ENCODE measurements at regions not wholly inside any gene's neighbourhood (a gene's known extent, or its start where the extent isn't known, plus 50 kb on each side); places are given as distances from the start of the nearest gene placed in this dataset.
A peak's percentile ranks its signal among the peaks of the same experiment; 100 is the strongest.
"Not testable (repeated sequence)": the region's sequence is repeated elsewhere in the genome, so short reads cannot be mapped to it uniquely, and the experiment has no call there.

GRCh38 chr2:91422102-91422501 lies 2730.6 kb downstream of the RPIA start:
- ATAC-seq (ENCODE audit: poor library complexity); DNase-seq; intact Hi-C loops (cut with DNase I): not testable (repeated sequence)

GRCh38 chr2:91427148-91427547 lies 2735.7 kb downstream of the RPIA start:
- intact Hi-C loops (cut with DNase I); ATAC-seq (ENCODE audit: poor library complexity): not testable (repeated sequence)
- peak; percentile 12 for DNase-seq

GRCh38 chr2:91441932-91442245 lies 2750.4 kb downstream of the RPIA start:
- DNase-seq; ATAC-seq (ENCODE audit: poor library complexity); intact Hi-C loops (cut with DNase I): not testable (repeated sequence)

- DNase-seq (peak; percentile 43), ATAC-seq (ENCODE audit: poor library complexity) (no peak)
- intact Hi-C loops (cut with DNase I) = no loop called here
These were observed 2750.9 kb downstream of the RPIA start for GRCh38 chr2:91442246-91442905.

GRCh38 chr2:91442906-91443729 lies 2751.6 kb downstream of the RPIA start:
- intact Hi-C loops (cut with DNase I) = not testable (repeated sequence)
- peak; percentile 35 for DNase-seq
- peak; percentile 41 for ATAC-seq (ENCODE audit: poor library complexity)

- intact Hi-C loops (cut with DNase I); ATAC-seq (ENCODE audit: poor library complexity): not testable (repeated sequence)
- DNase-seq = peak; percentile 40
These were observed 2752.2 kb downstream of the RPIA start for GRCh38 chr2:91443730-91444115.

GRCh38 chr2:91445705-91446104 lies 2754.2 kb downstream of the RPIA start:
- DNase-seq; intact Hi-C loops (cut with DNase I); ATAC-seq (ENCODE audit: poor library complexity): not testable (repeated sequence)

GRCh38 chr2:91446489-91446888 lies 2755.0 kb downstream of the RPIA start:
- DNase-seq; intact Hi-C loops (cut with DNase I); ATAC-seq (ENCODE audit: poor library complexity): not testable (repeated sequence)

GRCh38 chr2:91446915-91447314 lies 2755.4 kb downstream of the RPIA start:
- intact Hi-C loops (cut with DNase I) = not testable (repeated sequence)
- peak; percentile 15 for DNase-seq

GRCh38 chr2:91447508-91447907 lies 2756.0 kb downstream of the RPIA start:
- peak; percentile 15 for DNase-seq
- intact Hi-C loops (cut with DNase I) = not testable (repeated sequence)

More at GRCh38 chr2:91446915-91447314, 2755.4 kb downstream of the RPIA start:
- ATAC-seq (ENCODE audit: poor library complexity) = not testable (repeated sequence)

GRCh38 chr2:91462292-91462691 lies 2770.8 kb downstream of the RPIA start:
- ATAC-seq (ENCODE audit: poor library complexity); DNase-seq; intact Hi-C loops (cut with DNase I): not testable (repeated sequence)

More at GRCh38 chr2:91447508-91447907, 2756.0 kb downstream of the RPIA start:
- ATAC-seq (ENCODE audit: poor library complexity) = not testable (repeated sequence)

- DNase-seq; intact Hi-C loops (cut with DNase I); ATAC-seq (ENCODE audit: poor library complexity): not testable (repeated sequence)
These were observed 2771.5 kb downstream of the RPIA start for GRCh38 chr2:91463007-91463406.

- DNase-seq; intact Hi-C loops (cut with DNase I); ATAC-seq (ENCODE audit: poor library complexity): not testable (repeated sequence)
These were observed 2775.4 kb downstream of the RPIA start for GRCh38 chr2:91466780-91467363.

- intact Hi-C loops (cut with DNase I); DNase-seq; ATAC-seq (ENCODE audit: poor library complexity): not testable (repeated sequence)
These were observed 2784.9 kb downstream of the RPIA start for GRCh38 chr2:91476244-91476935.

- intact Hi-C loops (cut with DNase I); ATAC-seq (ENCODE audit: poor library complexity); DNase-seq: not testable (repeated sequence)
These were observed 2785.4 kb downstream of the RPIA start for GRCh38 chr2:91476936-91477246.

- DNase-seq = peak; percentile 42
- ATAC-seq (ENCODE audit: poor library complexity); intact Hi-C loops (cut with DNase I): not testable (repeated sequence)
These were observed 2785.8 kb downstream of the RPIA start for GRCh38 chr2:91477291-91477690.

GRCh38 chr2:91477731-91478672 lies 2786.5 kb downstream of the RPIA start:
- peak; percentile 38 for ATAC-seq (ENCODE audit: poor library complexity)

More at GRCh38 chr2:91477731-91478672, 2786.5 kb downstream of the RPIA start:
- DNase-seq = peak; percentile 44
- intact Hi-C loops (cut with DNase I) = no loop called here

All from Right ventricle myocardium superior (tissue), 1 donor.